CD4-positive, alpha-beta T cell treated with Interleukin-10 for 1 hour (primary cell): ENCODE measurements at regions not wholly inside any gene's neighbourhood (a gene's known extent, or its start where the extent isn't known, plus 50 kb on each side); places are given as distances from the start of the nearest gene placed in this dataset.
A peak's percentile ranks its signal among the peaks of the same experiment; 100 is the strongest.
"Not testable (repeated sequence)": the region's sequence is repeated elsewhere in the genome, so short reads cannot be mapped to it uniquely, and the experiment has no call there.

Source experiments
- DNase-seq: peaks from one replicate; pipeline ENCODE4 v3.0.0-alpha.2; 2020

DNA sequence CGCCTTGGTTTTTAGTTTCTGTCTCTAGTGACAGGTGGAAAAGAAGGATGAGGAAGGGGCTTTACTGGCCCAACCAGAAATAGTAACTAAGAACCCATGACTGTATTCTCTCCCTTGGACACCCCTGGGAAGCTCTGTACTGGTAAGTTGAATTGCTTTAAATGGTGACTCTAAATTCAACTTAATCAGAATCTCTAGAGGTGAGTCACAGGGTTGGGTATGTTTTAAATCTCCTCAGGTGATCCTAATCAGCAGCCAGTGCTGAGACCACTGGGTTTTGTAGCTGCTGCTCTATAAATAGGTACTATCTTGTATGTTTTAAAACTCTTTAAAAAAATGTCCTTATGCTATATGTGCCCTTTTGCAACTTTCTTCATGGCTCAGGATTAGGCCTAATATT, 314.0 kb upstream of the ECI2 start:
- DNase-seq, result no peak

DNA sequence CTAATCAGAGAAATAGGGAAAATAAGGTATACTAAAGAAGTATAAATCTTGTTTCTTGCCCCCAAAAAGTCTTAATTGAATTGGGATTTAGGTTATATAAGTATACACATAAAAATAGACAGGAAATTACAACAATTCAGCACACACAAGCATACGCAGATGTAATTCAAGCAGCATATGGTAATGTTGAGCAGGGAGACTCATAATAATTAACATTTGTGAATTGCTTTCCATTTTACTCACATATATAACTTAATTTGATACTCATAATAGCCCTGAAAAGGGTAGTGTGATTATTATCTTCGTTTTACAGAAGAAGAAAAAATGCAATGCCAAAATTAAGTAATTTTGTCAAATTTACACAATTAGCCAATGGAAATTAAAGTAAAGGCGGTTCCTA, 313.5 kb upstream of the ECI2 start:
- DNase-seq, result no peak

DNA sequence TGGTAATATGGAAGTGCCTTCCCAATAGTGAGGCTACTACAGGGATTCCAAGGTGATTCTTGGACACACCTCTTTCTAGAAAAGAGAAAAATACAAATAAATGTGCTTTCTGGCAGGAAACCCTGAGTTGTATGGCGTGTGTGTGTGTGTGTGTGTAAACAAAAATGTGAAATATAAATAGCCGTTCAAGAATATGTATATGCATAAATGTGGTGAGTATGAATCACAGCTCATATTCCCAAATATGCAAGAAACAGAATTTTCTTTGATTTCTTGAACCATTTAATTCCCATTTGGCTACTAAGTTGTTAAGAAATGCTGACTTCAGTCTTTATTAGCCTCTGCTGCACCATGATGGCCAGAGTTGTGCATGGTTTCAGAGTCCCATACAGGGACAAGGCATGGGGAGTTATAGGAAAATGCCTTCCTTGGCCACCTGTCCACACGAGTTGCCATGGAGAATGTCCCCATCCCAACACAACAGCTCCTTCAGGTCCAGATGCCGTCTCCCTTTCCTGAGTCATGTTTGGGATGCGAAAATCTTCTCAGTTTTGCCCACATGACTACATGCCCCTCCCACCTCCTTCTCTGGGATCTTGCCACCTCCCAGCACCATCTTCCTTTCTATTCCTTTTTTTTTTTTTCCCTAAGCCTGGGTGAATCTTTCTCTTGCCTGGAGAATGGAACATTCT, 312.4 kb upstream of the ECI2 start:
- DNase-seq, result no peak

DNA sequence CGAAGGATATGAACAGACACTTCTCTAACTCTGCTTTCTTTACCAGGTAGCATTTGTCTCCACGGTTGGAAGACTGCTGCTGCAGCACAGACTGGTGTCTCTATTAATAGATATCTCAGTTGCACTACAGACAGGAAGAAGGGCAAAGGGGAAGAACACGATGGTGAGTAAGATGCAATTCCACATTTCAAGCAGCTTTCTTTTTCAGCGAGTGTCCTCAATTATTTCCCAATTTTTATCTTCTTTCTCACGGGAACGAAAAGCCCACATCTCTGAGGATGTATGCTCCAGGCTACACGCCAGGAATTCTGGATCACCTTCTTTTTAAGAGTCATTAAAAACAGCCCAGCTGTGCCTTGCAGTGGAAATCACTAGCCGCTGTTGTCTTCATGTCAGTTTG, 311.6 kb upstream of the ECI2 start:
- DNase-seq, result no peak

DNA sequence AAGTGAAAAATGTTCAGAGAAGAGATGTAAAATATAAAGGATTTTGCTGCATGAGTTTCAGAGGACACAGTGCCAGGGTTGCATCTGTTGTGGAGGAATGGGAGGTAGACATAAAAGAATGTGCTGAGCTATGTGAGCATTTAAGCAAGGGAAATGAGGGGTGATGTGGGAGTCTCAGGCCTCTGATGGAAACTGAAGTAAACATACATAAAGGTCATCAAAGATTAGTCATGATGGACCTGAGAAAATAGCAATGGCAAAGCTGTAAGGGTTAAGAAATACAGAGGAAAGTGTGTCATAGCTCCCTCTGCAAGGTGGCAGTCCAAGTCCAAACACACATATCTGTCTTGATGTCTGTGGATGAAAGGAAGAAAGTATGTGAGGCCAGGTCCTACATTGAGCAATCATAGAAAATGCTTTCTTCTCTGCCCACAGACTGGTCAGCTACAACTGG, 306.6 kb upstream of the ECI2 start:
- no peak for DNase-seq

DNA sequence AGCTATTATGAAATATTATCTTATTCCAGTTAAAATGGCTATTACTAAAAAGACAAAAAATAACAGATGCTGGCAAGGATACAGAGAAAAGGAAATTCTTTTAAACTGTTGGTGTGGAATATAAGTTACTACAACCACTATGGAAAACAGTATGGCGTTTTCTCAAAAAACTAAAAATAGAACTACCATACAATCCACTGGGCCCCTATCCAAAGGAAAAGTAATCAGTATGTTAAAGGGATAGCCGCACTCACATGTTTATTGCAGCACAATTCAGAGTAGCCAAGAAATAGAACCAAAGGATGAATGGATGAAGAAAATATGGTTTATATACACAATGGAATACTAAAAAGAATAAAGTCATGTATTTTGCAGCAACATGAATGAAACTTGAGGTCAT, 303.8 kb upstream of the ECI2 start:
- DNase-seq, result no peak

DNA sequence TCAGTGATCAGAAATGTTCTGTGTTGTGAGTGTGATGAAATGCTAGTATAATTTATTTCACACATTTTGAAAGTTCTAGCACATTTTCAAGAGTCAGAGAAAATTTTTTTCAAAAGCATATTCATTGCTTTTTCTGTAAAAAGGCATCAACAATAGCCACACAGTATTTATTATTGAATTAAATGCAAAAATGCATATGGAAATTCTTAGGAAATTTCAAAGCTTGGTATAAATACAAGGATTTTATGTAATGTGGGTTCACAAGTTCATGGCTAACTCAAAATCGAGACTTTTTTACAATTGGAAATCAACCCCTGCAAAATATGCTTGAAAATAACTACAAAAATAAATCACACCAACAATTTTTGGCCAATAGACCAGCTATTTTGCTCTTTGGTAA, 302.0 kb upstream of the ECI2 start:
- DNase-seq, result no peak

DNA sequence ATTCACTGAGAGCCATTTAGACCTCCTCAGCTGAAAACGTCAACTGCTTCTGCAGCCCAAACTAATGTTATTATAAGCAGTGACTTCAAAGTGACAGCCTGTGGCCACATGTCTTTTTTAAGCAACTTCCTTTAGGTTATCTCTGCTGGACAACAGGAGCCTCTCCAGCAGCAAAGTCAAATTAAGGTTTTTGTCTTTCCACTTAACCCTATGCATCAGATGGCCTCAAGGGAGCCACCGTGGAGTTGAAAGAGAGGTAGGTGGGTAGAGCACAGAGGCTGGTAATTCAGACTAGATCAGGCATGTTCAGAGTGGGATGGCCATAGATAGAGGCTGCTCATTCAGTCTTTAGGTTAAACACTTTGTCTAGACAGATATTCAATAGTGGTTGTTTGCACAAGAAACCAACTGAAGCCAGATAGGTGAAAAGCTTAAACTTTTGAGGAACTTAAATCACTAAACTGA, 300.6 kb upstream of the ECI2 start:
- no peak for DNase-seq

DNA sequence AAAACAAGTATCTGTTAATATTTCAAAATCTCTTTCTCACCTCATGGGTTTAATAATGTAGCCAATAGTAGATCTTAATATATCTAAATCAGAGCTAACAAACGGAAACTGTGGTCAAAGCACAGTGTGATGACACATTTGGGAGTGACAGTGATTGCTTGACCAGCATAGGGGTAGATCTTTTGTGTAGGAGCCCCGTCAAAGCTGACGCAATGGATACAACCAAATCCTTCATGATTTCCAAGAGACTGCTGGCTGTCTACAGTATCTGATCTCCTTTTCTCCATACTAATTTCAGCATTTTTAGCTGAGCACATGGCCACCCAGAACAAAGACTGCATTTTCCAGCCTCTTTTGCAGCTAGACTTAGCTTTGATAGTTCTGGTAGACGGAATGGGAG, 299.3 kb upstream of the ECI2 start:
- no peak for DNase-seq

DNA sequence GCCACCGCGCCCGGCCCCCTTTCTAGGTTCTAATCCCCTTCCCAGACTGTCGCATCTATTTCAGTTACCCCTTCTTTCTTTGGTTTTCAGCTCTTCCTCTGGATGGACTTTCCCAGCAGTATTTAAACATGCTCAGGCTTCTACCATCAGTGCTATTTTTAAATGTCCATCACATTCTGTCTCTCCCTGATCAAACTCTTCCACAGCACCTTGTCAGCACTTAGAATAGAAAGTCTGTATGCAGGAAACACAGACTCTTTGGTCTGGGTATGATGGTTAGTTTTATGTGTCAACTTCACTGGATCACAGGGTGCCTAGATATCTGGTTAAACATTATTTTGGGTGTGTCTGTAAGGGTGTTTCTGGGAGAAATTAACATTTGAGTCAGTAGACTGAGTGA, 297.8 kb upstream of the ECI2 start:
- DNase-seq, result no peak

DNA sequence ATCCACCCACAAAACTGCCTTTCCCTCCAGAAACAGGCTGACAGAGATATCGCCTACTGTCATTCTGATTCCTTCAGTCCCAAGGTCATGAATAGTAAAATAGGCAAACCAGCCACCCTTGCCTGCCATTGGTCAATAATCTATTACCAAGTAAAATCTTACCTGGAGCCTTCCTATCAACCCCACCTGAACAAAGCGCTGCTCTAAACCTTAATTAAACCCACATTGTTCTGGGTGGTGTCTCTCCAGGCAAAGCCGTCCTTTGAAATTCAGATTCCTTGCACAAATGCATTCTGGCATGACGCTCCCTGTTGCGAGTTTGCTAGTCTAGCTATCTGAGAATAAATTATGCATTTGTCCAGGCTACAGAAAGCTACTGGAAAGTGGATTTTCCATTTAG, 291.6 kb upstream of the ECI2 start:
- no peak for DNase-seq

DNA sequence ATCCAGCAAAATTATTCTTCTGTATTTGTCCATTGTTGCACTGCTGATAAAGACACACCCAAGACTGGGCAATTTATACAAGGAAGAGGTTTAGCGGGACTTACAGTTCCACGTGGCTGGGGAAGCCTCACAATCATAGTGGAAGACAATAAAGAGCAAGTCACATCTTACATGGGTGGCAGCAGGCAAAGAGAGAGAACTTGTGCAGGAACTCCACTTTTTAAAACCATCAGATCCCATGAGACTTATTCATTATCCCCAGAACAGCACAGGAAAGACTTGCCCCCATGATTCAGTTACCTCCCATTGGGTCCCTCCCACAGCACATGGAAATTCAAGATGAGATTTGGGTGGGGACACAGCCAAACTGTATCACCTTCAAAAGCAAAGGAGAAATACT, 286.5 kb upstream of the ECI2 start:
- no peak for DNase-seq

DNA sequence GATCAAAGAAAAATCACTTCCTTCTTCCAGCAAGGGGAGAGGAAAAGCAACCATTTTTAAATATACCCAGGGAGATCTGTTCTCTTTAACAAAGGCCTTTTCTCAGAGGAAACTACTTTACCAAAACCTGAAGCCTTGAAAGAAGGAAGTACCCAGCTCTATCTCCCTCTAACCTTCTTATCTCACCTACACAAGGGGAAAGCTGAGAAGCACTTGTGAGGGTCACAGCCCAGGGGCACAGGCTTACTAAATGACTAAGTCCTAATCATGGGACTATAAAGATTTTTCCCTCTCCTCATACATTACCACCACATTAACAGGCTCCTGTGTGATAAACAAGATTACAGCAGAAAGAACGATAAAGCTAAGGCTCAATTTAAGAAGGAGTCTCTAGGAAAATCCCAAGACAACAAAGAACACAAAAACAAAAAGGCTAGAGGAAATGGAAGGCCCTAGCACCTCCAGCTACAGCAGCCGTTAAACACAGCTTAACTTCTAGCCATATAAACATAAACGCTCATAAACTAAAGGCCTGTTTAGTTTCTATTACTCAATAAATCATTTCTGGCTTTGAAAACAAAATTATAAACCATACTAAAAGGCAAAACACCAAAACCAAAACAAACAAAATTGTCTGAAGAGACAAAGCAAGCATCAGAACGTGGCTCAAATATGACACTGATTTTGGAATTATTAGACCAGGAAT, 284.9 kb upstream of the ECI2 start:
- no peak for DNase-seq

DNA sequence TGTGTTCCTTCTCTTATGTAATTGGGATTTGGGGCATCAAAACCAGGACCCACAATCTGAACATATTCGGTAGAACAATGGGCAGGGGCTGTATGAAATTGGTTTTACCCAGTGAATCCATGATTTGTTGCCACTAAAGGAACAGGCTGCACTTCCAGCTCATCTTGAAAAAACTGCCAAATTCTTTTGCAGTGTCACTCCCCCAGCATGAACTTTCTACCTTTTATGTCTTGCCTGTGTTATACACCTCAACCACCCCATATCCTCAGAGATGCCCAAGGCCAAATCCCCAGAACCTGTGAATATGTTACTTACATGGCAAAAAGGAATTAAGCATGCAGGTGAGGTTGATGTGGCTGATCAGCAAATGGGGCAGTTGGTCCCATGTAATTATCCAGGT, 280.2 kb upstream of the ECI2 start:
- DNase-seq, result no peak

DNA sequence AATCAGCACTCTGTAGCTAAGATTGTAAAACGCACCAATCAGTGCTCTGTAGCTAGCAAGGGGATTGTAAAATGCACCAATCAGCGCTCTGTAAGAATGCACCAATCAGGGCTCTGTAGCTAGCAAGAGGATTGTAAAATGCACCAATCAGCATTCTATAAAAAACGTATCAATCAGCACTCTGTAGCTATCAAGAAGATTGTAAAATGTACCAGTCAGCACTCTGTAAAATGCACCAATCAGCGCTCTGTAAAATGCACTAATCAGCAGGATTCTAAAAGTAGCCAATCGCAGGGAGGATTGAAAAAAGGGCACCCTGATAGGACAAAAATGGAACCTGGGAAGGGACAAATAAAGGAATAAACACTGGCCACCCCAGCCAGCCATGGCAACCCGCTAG, 278.7 kb upstream of the ECI2 start:
- DNase-seq, result not testable (repeated sequence)

DNA sequence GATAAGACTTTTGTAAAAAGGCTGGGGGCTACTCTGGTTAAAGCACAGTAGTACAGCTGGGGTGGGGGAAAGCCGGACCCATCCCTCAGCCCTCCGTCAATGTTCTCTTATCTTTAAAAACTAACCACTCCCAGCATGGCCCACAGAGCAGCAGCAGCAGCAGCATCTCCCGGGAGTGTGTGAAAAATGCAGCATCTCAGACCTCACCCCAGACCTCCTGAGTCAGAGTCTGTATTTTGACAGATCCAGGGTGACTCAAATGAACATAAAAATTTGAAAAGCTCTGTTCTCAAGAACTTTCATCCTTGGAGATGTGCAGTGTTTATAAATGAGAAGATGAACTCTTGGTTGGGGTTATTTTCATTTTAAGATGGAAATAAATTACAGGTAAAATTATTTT, 277.7 kb upstream of the ECI2 start:
- no peak for DNase-seq

DNA sequence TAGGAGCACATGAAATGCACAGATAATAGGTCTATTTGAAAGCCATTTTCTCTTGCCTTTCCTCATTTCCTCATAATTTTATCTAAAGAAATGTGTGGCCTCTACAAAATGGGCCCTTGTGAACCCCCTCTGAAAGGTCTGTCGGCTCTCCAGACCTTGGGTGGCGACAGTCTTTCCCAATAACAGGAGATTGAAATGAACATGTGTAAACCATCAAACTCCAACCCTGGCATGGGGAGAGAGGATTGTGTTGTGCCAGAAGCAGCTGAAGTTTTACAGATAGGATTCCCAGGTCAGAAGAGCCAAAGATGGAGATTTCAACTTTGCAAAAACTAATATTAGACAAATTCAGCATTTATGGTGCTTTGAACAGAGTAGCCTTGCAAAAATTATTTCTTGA, 277.1 kb upstream of the ECI2 start:
- no peak for DNase-seq

DNA sequence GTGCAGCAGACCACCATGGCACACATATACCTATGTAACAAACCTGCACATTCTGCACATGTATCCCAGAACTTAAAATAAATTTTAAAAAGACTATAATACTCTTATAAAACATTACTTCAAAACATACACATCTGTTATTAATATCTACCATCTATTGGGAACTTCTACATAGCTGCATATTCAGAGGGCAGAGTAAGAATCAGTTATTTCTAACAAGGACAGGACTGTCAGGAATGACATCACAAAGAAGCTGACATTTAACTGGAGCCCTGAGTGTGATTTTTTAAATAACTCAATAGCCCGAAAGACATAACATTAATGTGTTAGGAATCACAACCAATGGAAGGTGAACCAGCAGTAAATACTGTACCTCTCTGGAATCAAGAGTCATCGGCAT, 276.7 kb upstream of the ECI2 start:
- no peak for DNase-seq

DNA sequence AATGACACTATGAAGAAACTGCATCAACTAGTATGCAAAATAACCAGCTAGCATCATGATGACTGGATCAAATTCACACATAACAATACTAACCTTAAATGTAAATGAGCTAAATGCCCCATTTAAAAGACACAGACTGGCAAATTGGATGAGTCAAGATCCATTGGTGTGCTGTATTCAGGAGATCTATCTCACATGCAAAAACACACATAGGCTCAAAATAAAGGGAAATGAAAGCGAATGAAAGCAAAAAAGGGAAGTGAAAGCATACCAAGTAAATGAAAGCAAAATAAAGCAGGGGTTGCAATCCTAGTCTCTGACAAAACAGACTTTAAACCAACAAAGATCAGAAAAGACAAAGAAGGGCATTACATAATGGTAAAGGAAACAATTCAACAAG, 272.3 kb upstream of the ECI2 start:
- DNase-seq, result peak; percentile 4

DNA sequence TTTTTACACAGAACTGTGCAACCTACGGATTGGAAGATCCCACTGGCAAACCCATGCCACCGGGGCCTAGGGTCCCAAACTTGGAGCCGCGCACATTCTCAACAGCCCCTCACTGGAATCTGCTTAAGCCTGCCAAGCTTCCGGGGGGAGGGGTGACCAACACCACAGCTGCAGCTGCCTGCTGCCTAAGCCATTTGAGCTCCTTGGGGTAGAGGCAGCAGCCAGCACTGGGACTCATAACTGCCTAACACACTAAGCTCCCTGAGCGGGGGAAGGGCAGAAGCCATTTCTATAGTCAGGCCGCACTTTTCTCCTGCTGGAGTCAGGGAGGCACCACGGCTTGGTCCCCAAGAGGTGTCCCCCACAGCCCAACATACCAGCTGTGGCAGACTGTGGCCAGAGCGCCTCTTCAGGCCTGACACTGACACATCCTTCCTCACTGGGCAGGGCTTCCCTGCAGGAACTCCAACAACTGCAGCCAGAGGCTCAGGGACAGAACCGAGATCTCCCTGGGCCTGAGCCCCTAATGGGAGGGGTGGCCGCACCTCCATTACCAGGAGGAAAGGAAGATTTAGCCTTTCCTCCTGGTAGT, 270.3 kb upstream of the ECI2 start:
- DNase-seq, result no peak

DNA sequence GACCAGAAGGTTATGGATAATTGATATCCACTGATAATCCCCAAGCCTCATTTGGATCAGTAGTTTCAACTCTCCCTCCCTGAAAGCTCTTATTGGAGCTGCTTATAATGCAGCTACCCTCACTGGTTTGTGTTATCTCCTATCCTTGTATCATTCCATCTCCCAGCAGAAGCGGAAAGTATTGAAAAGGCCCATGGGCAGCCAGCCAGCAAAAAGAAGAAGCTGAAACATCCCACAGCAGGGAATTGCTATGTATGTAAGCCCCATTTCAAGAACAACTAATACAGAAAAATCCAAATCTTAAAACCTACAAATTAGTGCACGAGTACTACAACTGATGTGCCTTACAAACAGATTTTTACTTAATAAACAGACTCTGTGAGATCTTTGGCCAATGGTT, 269.0 kb upstream of the ECI2 start:
- no peak for DNase-seq

DNA sequence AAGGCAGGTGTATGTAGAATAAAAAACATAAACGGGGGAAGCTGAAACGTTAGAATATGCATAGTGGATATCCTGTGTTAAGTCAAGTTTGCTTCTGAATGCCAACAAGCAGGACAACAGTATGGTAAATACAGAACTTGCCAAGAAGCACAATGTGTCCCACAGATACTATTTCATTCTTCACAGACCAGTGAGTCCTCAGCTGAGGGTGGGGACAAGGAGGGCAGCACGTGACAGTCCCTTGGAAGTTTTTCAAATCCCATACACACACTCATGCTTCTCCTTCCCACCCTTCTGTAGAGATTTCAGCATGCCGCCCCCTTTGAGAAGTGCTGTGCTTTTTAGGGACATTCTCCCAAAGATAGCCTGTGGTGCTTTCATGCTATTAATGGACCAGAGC, 268.5 kb upstream of the ECI2 start:
- no peak for DNase-seq

DNA sequence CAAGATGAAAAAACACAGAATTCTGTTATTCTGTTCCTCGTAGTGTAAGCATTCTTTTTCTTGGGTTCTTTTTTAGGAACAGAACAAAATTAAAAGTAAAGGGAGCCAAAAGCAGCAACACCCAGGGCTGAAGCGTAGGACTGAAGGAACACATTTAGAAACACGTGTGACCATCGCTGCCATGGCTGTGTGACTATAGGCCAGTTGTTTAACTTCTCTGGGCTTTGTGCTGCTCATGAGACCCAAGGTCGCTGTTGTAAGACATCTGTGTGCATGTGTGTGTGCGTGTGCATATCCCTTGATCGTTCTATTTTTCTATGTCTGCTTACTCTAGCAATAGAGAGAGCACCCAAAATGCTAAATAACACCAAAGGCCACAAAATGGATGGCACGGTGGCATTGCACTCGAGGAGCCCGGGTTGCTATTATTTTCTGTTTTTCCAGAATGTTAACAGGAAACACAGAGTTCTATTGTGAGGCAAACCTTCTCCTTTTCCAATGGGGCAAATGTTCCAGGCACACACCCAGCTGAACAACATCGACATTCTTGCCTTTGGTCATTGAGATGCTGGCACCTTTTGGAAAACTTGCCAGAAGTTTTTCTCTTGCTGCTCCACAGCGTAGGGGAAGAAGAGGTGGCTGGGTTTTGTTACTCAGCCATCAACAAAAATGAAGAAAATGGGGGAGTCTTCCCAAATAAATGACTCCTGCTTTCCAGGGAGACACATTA, 267.8 kb upstream of the ECI2 start:
- DNase-seq, result no peak

DNA sequence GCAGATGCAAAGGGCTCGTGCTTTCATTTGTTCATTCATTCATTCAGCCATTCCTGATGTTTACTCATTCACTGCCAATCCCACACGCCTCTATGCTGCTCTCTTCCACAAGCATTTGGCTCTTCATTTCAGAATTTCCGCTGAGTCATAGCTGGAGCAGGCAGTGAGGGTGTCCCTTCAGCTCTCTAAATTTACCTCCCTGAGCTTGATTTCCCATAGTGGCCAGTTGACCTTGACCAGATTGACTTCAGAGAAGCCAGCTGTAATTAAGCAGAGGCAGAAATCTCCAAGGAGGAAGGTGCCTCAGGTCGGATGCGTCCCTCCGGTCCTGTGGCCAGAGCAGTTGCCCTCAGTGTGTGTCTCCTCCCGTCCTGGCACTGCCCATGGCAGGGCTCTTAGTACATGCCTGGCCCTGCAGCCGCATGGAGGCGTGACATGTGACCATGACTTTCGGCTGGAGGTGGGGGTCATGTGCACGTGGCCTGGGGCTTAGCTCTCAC, 267.2 kb upstream of the ECI2 start:
- DNase-seq, result no peak
